ENCODE measurements at regions not wholly inside any gene's neighbourhood (a gene's known extent, or its start where the extent isn't known, plus 50 kb on each side); places are given as distances from the start of the nearest gene placed in this dataset.

DNA sequence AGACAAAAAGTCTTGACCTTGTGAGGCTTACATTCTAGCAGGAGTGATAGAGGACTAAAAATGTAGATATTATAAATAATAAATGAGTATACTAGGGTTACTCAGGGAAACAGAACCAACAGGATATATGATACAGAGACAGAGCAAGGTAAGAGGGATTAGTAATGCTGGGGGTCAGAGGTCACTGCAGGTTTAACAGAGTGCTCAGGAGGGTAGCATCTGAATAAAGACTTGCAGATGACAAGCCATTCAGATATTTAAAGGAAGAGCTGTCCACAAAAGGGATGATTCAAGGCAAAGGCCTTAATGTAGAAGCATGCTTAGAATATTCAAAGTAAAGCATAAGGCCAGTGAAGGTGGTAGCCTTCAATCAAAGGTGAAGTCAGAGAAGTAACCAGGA is 65.6 kb upstream of the SEMA6A start:
- DNase-seq (ENCODE audit: low read depth): no peak
- in situ Hi-C loops (cut with HindIII; ENCODE audit: low sequenced_read_pairs): no loop called here
- TF ChIP-seq, protein P1, sequence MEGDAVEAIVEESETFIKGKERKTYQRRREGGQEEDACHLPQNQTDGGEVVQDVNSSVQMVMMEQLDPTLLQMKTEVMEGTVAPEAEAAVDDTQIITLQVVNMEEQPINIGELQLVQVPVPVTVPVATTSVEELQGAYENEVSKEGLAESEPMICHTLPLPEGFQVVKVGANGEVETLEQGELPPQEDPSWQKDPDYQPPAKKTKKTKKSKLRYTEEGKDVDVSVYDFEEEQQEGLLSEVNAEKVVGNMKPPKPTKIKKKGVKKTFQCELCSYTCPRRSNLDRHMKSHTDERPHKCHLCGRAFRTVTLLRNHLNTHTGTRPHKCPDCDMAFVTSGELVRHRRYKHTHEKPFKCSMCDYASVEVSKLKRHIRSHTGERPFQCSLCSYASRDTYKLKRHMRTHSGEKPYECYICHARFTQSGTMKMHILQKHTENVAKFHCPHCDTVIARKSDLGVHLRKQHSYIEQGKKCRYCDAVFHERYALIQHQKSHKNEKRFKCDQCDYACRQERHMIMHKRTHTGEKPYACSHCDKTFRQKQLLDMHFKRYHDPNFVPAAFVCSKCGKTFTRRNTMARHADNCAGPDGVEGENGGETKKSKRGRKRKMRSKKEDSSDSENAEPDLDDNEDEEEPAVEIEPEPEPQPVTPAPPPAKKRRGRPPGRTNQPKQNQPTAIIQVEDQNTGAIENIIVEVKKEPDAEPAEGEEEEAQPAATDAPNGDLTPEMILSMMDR (IDR thresholded peaks at IDR 0.05; ENCODE audit: low read depth, low read length, missing control alignments): no peak
- no peak overlapping the region for H3K4me3 ChIP-seq (ENCODE audit: low read depth, low read length)

DNA sequence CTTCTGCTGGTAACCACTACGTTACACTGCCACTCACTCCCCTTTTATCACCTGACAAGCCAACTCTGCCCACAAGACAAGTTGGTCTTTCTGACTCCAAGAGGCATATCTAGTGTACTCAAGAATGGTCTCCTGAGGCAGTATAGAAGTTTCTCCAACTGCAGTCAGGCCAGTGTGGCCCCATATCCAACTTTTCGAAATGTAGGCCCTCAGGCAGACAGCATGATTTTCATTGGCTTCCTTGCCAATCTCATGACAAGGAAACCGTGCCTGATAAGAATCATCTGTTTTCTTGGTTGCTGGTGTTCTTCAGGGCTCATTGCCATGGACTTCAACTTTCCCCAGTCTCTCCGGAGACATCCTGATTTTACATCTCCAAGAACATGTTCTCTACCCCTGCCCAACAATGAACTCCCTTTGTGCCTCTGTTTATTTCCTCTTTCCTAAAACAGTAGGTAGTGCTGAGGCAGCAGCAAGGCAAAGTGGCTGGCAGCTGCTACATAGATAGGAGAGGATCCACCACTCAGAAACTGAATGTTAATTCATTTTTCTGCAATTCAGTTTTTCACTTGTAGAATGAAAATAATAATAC is 62.6 kb upstream of the SEMA6A start:
- no peak for DNase-seq (ENCODE audit: low read depth)
- in situ Hi-C loops (cut with HindIII; ENCODE audit: low sequenced_read_pairs): no loop called here

DNA sequence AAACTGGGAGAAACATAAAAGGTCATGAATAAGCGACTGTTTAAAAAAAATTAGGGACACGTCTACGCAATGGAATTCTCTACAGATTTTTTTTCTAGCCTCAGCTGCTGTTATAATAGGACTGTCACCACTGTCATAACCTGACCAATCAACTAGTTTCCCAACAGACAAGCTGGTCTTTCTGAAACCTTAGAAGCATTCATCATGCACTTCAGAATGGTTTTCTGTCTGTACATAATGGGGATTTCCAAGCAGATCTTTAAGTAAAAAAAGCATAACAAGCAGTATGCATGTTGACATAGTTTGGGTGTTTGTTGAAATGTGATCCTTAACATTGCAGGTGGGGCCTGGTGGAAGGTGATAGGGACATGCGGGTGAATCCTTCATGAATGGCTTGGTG is 58.3 kb upstream of the SEMA6A start:
- no peak for DNase-seq (ENCODE audit: low read depth)
- TF ChIP-seq, protein P1 (IDR thresholded peaks at IDR 0.05; ENCODE audit: low read depth, low read length, missing control alignments): no peak
- H3K4me3 ChIP-seq (ENCODE audit: low read depth, low read length): no peak overlapping the region
- in situ Hi-C loops (cut with HindIII; ENCODE audit: low sequenced_read_pairs): no loop called here

More for the DNA sequence above, 62.6 kb upstream of the SEMA6A start:
- TF ChIP-seq, protein P1 (IDR thresholded peaks at IDR 0.05; ENCODE audit: low read depth, low read length, missing control alignments): no peak
- no peak overlapping the region for H3K4me3 ChIP-seq (ENCODE audit: low read depth, low read length)

DNA sequence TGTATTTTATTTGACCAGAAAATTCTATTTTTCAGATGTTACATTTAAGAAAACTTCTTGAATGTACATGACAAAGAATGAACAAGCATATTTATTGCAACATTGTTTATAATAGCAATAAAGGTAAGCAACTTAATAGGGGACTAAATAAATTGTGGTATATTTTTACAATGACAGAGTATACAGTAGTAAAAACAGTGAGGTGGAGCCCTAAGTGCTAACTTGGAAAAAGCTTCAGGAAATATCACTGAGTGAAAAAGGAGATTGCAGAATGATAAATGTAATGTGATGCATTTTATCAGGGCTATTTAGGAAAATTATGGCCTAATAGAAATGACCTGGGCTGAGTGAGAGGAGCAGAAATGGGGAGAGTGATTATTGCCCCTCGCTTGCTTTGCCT is 56.5 kb upstream of the SEMA6A start:
- H3K4me3 ChIP-seq (ENCODE audit: low read depth, low read length): no peak overlapping the region
- in situ Hi-C loops (cut with HindIII; ENCODE audit: low sequenced_read_pairs): no loop called here
- TF ChIP-seq, protein P1 (IDR thresholded peaks at IDR 0.05; ENCODE audit: low read depth, low read length, missing control alignments): no peak
- DNase-seq (ENCODE audit: low read depth): no peak

DNA sequence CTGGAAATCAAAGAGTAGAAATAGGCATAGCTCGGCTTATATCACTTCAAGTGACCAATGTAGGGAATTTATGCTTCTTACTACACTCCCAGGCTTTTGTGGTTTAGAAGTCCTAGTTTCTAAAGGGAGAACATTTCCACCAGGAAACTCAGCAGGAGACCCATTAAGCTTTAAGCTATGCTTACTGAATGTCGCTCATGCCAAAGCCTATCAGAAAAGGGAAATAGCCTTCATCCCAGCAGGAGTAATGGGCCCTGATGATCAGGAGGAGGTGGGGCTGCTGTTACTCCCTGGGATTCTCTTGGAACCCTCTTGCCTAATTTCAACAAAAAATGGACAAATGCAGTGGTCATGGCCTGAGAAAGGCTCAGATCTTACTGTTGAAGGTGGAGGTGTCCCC is 54.5 kb upstream of the SEMA6A start:
- in situ Hi-C loops (cut with HindIII; ENCODE audit: low sequenced_read_pairs): no loop called here
- DNase-seq (ENCODE audit: low read depth): no peak
- TF ChIP-seq, protein P1 (IDR thresholded peaks at IDR 0.05; ENCODE audit: low read depth, low read length, missing control alignments): no peak
- no peak overlapping the region for H3K4me3 ChIP-seq (ENCODE audit: low read depth, low read length)

DNA sequence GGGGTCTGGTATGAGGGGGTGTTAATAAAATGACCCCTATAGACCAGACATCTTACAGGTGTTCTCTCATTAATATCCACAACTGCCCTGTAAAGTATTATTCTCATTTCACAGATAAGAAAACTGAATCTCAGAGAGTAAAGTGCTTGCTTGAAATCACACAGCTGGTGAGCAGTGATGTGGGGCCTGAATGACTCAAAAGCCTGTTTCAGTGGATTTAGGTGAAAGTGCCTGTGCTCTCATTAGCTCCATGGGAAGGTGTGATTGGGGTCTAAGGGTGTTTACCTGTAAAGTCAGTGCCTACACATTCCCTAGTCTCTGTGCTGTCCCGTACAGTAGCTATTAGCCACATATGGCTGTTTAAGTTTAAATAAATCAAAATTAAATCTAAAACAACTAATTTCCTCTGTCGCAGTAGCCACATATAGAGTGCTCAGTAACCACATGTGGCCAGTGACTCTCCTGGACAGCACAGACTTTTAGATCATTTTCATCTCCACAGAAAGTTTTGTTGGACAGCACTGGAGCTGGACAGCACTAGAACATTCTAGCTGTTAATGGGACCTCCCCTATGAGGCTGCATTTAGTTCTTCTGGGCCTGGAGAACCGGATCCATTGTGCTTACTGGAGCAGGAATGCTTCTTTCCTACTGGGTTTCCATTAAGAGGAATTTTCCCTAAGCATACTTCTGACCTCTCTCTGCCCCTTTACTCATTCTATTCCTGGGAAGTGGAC is 52.5 kb upstream of the SEMA6A start:
- DNase-seq (ENCODE audit: low read depth): no peak
- in situ Hi-C loops (cut with HindIII; ENCODE audit: low sequenced_read_pairs): no loop called here
- H3K4me3 ChIP-seq (ENCODE audit: low read depth, low read length): no peak overlapping the region

More for the DNA sequence above, 52.5 kb upstream of the SEMA6A start:
- TF ChIP-seq, protein P1 (IDR thresholded peaks at IDR 0.05; ENCODE audit: low read depth, low read length, missing control alignments): no peak
